Loucy (cell line): ENCODE measurements at regions not wholly inside any gene's neighbourhood (a gene's known extent, or its start where the extent isn't known, plus 50 kb on each side); places are given as distances from the start of the nearest gene placed in this dataset.

Experiments
- H2AFZ ChIP-seq: fragments of 200-600 bp; sonication (generic); 2 replicates; pipeline ENCODE4 v1.6.0; 2016; ENCODE audit warnings: antibody characterized with exemption, mild to moderate bottlenecking, low read length, moderate library complexity
- H3F3A ChIP-seq: fragments of 200-600 bp; 2 replicates; pipeline ENCODE4 v1.6.0; 2016; ENCODE audit warnings: antibody characterized with exemption, low read depth, mild to moderate bottlenecking
- H3K27me3 ChIP-seq: fragments of 200-600 bp; sonication (generic); 2 replicates; pipeline ENCODE4 v1.6.1; 2014; ENCODE audit warnings: low read length, mild to moderate bottlenecking; ENCODE audit not compliant: insufficient read depth, poor library complexity, severe bottlenecking
- H3K36me3 ChIP-seq: fragments of 200-600 bp; sonication (generic); 2 replicates; pipeline ENCODE4 v1.6.1; 2016; ENCODE audit warnings: low read length; ENCODE audit not compliant: insufficient read depth
- H3K4me1 ChIP-seq: fragments of 200-600 bp; sonication (generic); 2 replicates; pipeline ENCODE4 v1.5.1; 2014; ENCODE audit warnings: low read length, mild to moderate bottlenecking; ENCODE audit not compliant: insufficient read depth, poor library complexity, severe bottlenecking
- H3K4me2 ChIP-seq: fragments of 200-600 bp; sonication (generic); 2 replicates; pipeline ENCODE4 v1.6.0; 2014; ENCODE audit warnings: antibody characterized with exemption, low read length, low read depth, mild to moderate bottlenecking; ENCODE audit not compliant: poor library complexity, severe bottlenecking
- H3K4me3 ChIP-seq: fragments of 200-600 bp; sonication (generic); 2 replicates; pipeline ENCODE4 v1.5.1; 2014; ENCODE audit warnings: low read length, mild to moderate bottlenecking, mixed read lengths; ENCODE audit not compliant: poor library complexity, severe bottlenecking
- H3K79me2 ChIP-seq: fragments of 200-600 bp; sonication (generic); 2 replicates; pipeline ENCODE4 v1.6.1; 2014; ENCODE audit warnings: low read length; ENCODE audit not compliant: insufficient read depth
- H3K9ac ChIP-seq: fragments of 200-600 bp; sonication (generic); 2 replicates; pipeline ENCODE4 v1.6.0; 2014; ENCODE audit warnings: mild to moderate bottlenecking, low read depth, low read length, moderate library complexity; ENCODE audit not compliant: poor library complexity, severe bottlenecking
- H3K9me2 ChIP-seq: fragments of 200-600 bp; sonication (generic); replicated peaks from 2 replicates; pipeline ENCODE4 v1.6.1; 2016; ENCODE audit warnings: low read depth, low read length, mixed read lengths
- H3K9me3 ChIP-seq: fragments of 200-600 bp; sonication (generic); 2 replicates; pipeline ENCODE4 v1.6.1; 2014; ENCODE audit warnings: mild to moderate bottlenecking, antibody characterized with exemption, low read length, low read depth; ENCODE audit not compliant: insufficient read depth
- H4K20me1 ChIP-seq: fragments of 200-600 bp; sonication (generic); 2 replicates; pipeline ENCODE4 v1.6.0; 2014; ENCODE audit warnings: antibody characterized with exemption, low read length, mild to moderate bottlenecking; ENCODE audit not compliant: insufficient read depth, poor library complexity, severe bottlenecking
- CTCF ChIP-seq: fragments of 200-600 bp; sonication (generic); conservative IDR thresholded peaks from 2 replicates; pipeline ENCODE4 v1.5.1; 2014; ENCODE audit warnings: mild to moderate bottlenecking, antibody characterized with exemption, low read length
- EZH2phosphoT487 ChIP-seq: fragments of 200-600 bp; IDR thresholded peaks from 2 replicates; pipeline ENCODE4 v1.6.1; 2018; ENCODE audit warnings: antibody characterized with exemption, mild to moderate bottlenecking, moderate library complexity, borderline replicate concordance

- Histone ChIP-seq H3K27me3 (no peaks in the 10 kb centered on the region), H3K4me1 (no peaks in the 10 kb centered on the region), H3K79me2 (no peaks in the 10 kb centered on the region), H3K9ac (no peak overlapping the region), H3F3A (no peaks in the 10 kb centered on the region), H4K20me1 (no peaks in the 10 kb centered on the region), H3K4me2 (no peak overlapping the region), H2AFZ (no peak overlapping the region), H3K4me3 (no peak overlapping the region), H3K9me3 (0 out of 2 replicates have a peak, but pooled peaks cover under 1% of the 10 kb centered on the region), H3K9me2 (no peaks in the 10 kb centered on the region), H3K36me3 (no peaks in the 10 kb centered on the region)
- no peak for TF ChIP-seq EZH2phosphoT487
- TF ChIP-seq CTCF = no peak
Measured at GRCh38 chr4:179569549-179569948, 2127.3 kb upstream of the AGA start.

- Histone ChIP-seq H3K36me3 (no peaks in the 10 kb centered on the region), H2AFZ (no peak overlapping the region), H3F3A (no peaks in the 10 kb centered on the region), H3K4me2 (no peak overlapping the region), H3K9me3 (no peaks in the 10 kb centered on the region), H4K20me1 (no peaks in the 10 kb centered on the region), H3K4me1 (no peaks in the 10 kb centered on the region), H3K4me3 (no peak overlapping the region), H3K9ac (no peak overlapping the region), H3K27me3 (no peaks in the 10 kb centered on the region), H3K79me2 (no peaks in the 10 kb centered on the region), H3K9me2 (no peaks in the 10 kb centered on the region)
- TF ChIP-seq EZH2phosphoT487 (no peak), CTCF (no peak)
Measured at GRCh38 chr4:179582164-179582905, 2140.1 kb upstream of the AGA start.

- H3K4me2 ChIP-seq = no peak overlapping the region
- TF ChIP-seq EZH2phosphoT487 (no peak), CTCF (no peak)
- no peak overlapping the region for H3K9ac ChIP-seq
- H3K4me1 ChIP-seq = no peaks in the 10 kb centered on the region
- no peaks in the 10 kb centered on the region for H3K36me3 ChIP-seq
- no peaks in the 10 kb centered on the region for H3K9me2 ChIP-seq
- H3K4me3 ChIP-seq = no peak overlapping the region
- no peaks in the 10 kb centered on the region for H3F3A ChIP-seq
- H3K79me2 ChIP-seq = no peaks in the 10 kb centered on the region
- H3K27me3 ChIP-seq = no peaks in the 10 kb centered on the region
- H4K20me1 ChIP-seq = no peaks in the 10 kb centered on the region
- no peaks in the 10 kb centered on the region for H3K9me3 ChIP-seq
- H2AFZ ChIP-seq = no peak overlapping the region
Measured at GRCh38 chr4:179583221-179583620, 2141.0 kb upstream of the AGA start.
